ES-I3 (cell line): ENCODE measurements at regions not wholly inside any gene's neighbourhood (a gene's known extent, or its start where the extent isn't known, plus 50 kb on each side); places are given as distances from the start of the nearest gene placed in this dataset.
"Not testable (repeated sequence)": the region's sequence is repeated elsewhere in the genome, so short reads cannot be mapped to it uniquely, and the experiment has no call there.

Source experiments
- H3K36me3 ChIP-seq: 2 replicates; pipeline ENCODE4 v1.6.1; 2013; ENCODE audit warnings: mild to moderate bottlenecking, low read length, control low read depth, moderate library complexity; ENCODE audit not compliant: insufficient read depth
- H3K4me1 ChIP-seq: 2 replicates; pipeline ENCODE4 v1.6.1; 2013; ENCODE audit warnings: mild to moderate bottlenecking, control low read depth, low read length; ENCODE audit not compliant: insufficient read depth
- H3K9ac ChIP-seq: 2 replicates; pipeline ENCODE4 v1.6.1; 2013; ENCODE audit warnings: low read depth, mild to moderate bottlenecking, low read length, moderate library complexity
- H3K9me3 ChIP-seq: 2 replicates; pipeline ENCODE4 v1.6.1; 2013; ENCODE audit warnings: mild to moderate bottlenecking, low read length, moderate library complexity; ENCODE audit not compliant: control insufficient read depth, insufficient read depth

DNA sequence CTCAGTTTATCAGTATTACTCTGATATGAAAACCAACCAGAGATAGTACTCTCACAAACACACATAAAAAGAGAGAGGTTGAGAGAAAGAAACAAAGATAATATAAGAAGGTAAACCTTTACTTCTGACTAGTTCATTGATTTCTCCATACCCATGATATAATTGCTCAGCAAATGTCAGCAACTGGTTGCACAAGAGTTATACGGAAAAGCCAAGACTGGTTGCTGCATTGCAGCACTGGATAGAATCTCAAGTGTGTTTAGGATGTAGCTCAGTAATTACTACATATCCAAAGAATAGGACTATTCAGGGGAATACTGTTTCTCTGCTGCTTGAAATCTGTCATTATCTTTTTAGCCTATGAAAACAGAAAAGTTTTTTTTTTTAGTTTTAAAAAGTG, 1332.8 kb downstream of the OLFM4 start:
- no peaks in the 10 kb centered on the region for H3K9me3 ChIP-seq
- H3K36me3 ChIP-seq: no peaks in the 10 kb centered on the region
- peaks cover 6% of the 10 kb centered on the region; the same call in 1 of the 2 replicates for H3K4me1 ChIP-seq
- no peak overlapping the region for H3K9ac ChIP-seq

DNA sequence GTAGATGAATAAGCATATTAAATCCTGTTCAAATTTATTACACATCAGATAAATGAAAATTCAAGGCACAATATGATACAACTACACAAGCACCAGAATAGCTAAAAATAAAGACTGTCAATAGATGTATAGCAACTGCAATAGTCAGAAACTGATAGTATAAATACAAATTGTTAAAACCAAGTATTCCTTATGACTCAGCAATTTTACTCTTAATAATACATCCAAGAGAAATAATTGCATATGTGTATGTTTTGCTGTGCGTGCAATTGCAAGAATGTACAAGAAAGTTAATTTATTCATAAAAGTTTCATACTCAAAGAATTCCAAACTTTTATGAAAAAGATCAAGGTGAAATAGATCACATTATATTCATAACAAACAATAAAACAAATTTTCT, 1338.1 kb downstream of the OLFM4 start:
- Histone ChIP-seq H3K9ac (no peak overlapping the region), H3K4me1 (no peaks in the 10 kb centered on the region), H3K36me3 (no peaks in the 10 kb centered on the region), H3K9me3 (no peaks in the 10 kb centered on the region)

DNA sequence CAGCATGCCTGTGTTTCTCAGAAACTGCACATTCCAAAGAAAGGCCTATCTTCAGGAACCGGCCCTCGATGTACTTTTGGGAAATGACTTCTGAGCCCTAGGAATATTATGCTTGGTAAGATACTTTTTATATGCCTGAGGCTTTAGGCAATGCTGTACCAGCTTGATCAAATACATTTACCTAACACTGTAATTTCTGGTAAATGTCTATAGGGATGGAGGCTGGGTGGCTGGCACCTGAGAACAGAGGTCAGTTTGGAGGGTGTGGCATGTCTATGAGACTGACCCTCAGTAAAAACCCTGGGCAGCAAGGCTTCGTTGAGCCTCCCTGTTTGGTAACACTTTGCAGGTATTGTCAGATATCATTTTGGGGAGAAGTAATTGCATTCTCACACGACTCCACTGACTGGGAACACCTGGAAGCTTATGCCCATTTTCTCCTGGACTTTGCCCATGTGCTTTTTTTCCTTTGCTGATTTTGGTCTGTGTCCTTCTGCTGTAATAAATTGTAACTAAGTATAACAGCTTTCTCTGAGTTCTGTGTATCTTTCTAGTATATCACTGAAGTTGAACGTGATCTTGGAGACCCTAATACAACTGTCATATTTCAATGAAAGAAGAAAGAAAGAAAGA, 1339.1 kb downstream of the OLFM4 start:
- Histone ChIP-seq H3K4me1 (0 out of 2 replicates have a peak, but pooled peaks cover under 1% of the 10 kb centered on the region), H3K9me3 (no peaks in the 10 kb centered on the region), H3K9ac (no peak overlapping the region)

DNA sequence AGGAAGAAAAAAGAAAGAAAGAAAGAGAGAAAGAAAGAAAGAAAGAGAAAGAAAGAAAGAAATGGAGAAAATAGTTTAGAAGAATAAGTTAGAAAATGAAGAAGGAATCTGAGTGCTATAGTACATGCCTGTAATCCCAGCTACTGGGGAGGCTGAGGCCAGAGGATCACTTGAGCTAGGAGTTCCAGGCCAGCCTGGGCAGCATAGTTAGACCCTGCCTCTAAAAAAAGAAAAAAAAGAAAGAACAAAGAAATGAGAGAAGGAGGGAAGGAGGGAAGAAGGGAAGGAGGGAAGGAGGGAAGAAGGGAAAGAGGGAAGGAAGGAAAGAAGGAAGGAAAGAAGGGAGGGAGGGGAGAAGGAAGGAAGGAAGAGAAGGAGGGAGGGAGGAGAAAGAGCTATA, 1339.8 kb downstream of the OLFM4 start:
- H3K9me3 ChIP-seq: no peaks in the 10 kb centered on the region

More for the DNA sequence above, 1339.1 kb downstream of the OLFM4 start:
- H3K36me3 ChIP-seq: no peaks in the 10 kb centered on the region

DNA sequence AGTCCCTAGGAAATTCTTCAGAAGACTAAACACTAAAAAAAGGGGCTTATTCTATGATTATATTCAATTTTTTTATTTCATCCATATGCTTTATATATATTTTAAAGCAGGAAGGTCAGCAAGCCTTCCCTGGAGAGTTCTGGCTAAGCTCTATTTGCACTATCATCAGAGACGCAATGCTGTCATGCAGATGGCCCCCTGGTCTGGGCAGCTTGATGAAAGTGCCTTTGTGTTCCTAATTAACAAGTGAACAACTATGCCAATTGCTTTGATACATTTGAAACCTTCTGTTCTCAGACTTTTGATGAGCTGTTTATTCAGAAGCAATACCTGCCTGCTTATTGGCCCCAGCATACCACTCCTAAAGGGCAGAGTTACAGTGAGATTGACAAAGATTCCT, 1344.6 kb downstream of the OLFM4 start:
- H3K36me3 ChIP-seq: no peaks in the 10 kb centered on the region
- peaks cover 21% of the 10 kb centered on the region for H3K4me1 ChIP-seq
- H3K9me3 ChIP-seq: no peaks in the 10 kb centered on the region
- H3K9ac ChIP-seq: no peak overlapping the region

More for the DNA sequence above, 1339.8 kb downstream of the OLFM4 start:
- Histone ChIP-seq H3K9ac (no peak overlapping the region), H3K36me3 (no peaks in the 10 kb centered on the region), H3K4me1 (peaks cover 6% of the 10 kb centered on the region)

DNA sequence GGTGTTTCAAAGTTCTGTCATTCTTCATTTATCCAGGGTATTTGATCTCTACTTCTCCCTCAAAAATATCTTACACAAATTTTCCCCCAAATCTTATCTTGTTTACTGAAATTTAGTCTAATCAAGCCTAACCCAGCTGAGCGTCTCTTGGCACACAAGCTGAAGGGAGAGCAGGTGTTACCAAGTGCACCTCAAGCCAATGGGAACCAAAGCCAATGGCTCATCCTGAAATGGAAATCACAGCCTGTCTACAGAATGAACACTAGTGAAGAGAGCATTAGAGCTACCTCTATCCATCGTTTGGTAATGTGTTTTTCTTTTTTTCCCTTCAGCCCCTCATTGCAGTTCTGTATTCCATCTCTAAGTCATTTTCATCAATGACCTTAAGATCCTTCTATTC, 1350.8 kb downstream of the OLFM4 start:
- no peak overlapping the region for H3K9ac ChIP-seq
- H3K9me3 ChIP-seq: no peaks in the 10 kb centered on the region
- H3K4me1 ChIP-seq: peaks cover 18% of the 10 kb centered on the region; the same call in 1 of the 2 replicates
- no peaks in the 10 kb centered on the region for H3K36me3 ChIP-seq

DNA sequence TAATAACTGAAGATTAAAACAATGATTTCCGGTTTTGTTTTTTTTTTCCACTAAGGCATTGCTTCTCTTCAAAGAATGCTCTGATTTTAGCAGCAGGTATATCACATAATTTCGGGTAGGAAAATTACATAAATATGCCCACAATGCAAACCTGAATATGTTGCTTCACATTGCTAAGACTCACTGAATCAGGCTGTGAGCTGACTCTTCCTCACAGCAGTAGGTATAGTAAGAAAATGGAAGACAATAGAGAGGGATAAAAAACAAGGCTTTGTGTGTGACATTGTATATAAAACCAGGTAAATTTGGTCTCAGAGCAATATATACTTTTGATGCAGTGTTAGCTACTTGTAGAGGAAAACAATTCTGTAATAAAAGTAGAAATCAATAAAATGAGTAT, 1355.0 kb downstream of the OLFM4 start:
- H3K36me3 ChIP-seq: no peaks in the 10 kb centered on the region
- H3K9ac ChIP-seq: no peak overlapping the region
- no peaks in the 10 kb centered on the region for H3K9me3 ChIP-seq
- H3K4me1 ChIP-seq: peaks cover 14% of the 10 kb centered on the region; the same call in 1 of the 2 replicates

DNA sequence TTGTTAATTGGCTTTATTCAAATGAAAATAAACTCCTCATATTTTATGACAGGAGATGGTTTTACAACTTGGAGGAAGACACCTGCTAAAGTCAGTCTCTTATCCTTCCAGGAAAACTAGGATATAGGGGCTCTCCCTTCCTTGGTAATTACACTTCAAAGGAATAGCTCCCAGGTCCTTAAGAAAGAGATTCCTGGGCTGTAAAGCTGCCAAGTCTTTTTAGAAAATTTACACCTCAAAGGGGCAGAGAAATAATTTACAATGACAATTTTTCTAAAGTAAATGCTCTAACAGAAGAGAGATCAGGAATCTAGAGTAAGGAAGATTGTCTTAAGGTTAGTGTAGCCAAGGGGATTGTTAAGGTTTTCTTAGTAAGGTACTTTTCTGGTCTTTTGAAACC, 1359.0 kb downstream of the OLFM4 start:
- Histone ChIP-seq H3K4me1 (peaks cover 9% of the 10 kb centered on the region; the same call in 1 of the 2 replicates), H3K9me3 (no peaks in the 10 kb centered on the region), H3K36me3 (no peaks in the 10 kb centered on the region), H3K9ac (no peak overlapping the region)

DNA sequence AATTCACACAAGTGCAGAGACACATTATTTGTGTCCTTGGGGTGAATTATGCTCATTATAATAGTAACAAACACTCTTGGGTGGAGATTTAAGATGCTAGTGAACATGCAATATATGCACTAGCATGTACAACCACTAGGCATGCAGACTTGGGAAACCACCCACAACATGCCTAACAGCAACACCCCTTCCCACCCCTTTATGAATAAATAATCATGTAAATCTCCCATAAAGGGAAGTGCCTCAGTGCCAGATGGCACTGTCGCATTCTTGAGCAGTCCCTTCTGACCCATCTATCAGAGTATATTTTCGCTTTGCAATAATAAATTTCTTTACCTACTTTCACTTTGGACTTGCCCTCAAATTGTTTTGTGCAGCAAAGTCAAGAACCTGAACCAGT, 1362.2 kb downstream of the OLFM4 start:
- 0 out of 2 replicates have a peak, but pooled peaks cover 4% of the 10 kb centered on the region for H3K4me1 ChIP-seq
- no peak overlapping the region for H3K9ac ChIP-seq
- H3K36me3 ChIP-seq: no peaks in the 10 kb centered on the region
- H3K9me3 ChIP-seq: no peaks in the 10 kb centered on the region

DNA sequence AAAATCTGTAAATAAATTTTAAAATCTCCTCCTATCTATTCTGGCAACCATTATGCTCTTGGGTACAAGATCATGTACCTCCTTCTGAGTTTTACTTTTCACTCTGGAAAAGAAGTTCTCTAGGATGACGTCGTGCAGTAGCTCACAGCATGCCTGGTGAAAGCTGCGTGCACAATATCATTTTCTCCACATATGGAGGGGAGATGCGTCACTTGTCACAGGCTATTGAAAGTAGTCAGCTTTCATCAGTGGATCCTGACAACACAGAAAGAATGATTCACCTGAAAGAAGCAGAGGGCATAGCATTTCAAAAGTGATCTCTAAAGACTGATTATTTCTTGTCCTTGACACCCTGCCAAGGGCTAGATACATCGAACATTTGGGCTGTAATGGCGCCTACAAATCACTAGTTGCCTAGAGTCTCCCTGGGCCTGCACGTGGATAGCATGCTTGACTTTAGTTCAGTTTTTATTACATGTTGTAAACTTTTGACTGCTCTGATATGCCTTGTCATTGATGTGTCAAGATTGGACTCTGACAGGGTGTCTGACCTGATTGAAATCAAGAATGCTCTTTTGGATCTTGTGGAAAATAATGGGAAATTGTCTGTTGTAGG, 1365.6 kb downstream of the OLFM4 start:
- Histone ChIP-seq H3K9me3 (no peaks in the 10 kb centered on the region), H3K9ac (no peak overlapping the region), H3K36me3 (no peaks in the 10 kb centered on the region), H3K4me1 (0 out of 2 replicates have a peak, but pooled peaks cover 4% of the 10 kb centered on the region)

DNA sequence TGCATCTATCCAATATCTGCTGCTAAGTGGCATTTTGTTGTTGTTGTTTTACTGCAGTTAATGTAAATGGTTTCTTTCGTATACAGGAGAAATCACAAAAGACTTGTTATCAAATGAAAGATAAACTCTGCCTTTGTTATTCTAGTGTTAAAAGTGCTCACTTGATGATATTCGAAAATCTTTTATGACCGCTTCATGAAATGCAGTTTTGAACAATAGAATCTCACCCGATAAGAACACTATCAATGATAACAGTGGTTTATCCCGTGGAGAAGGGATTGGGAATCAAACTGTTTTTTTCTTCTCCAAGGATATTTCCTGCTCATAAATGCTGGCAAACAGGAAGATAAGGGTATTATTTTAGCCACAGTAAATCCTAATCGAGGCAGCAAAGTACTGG, 1366.3 kb downstream of the OLFM4 start:
- H3K4me1 ChIP-seq: 0 out of 2 replicates have a peak, but pooled peaks cover 4% of the 10 kb centered on the region
- H3K36me3 ChIP-seq: no peaks in the 10 kb centered on the region
- no peak overlapping the region for H3K9ac ChIP-seq
- no peaks in the 10 kb centered on the region for H3K9me3 ChIP-seq

DNA sequence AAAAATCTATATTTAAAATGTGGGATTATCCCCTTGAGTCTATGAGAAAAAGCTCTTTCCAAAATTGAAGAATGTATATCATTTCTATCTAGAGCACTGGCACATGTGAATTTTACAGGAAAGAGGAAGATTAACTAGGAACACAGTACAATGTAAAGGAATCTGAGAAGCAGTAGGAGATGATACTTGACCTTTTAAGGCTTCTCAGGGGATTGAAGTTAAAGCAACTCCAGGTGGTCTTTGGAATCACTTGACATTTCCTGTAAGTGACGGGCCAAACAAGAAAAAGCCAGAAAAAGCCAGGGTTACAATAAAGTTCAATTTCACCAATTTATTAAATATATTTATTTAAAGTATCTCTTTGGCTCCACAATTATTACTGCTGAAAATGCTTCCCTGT, 1373.9 kb downstream of the OLFM4 start:
- H3K4me1 ChIP-seq: no peaks in the 10 kb centered on the region
- peaks cover 6% of the 10 kb centered on the region for H3K36me3 ChIP-seq
- no peaks in the 10 kb centered on the region; the same call in 1 of the 2 replicates for H3K9me3 ChIP-seq
- no peak overlapping the region for H3K9ac ChIP-seq

DNA sequence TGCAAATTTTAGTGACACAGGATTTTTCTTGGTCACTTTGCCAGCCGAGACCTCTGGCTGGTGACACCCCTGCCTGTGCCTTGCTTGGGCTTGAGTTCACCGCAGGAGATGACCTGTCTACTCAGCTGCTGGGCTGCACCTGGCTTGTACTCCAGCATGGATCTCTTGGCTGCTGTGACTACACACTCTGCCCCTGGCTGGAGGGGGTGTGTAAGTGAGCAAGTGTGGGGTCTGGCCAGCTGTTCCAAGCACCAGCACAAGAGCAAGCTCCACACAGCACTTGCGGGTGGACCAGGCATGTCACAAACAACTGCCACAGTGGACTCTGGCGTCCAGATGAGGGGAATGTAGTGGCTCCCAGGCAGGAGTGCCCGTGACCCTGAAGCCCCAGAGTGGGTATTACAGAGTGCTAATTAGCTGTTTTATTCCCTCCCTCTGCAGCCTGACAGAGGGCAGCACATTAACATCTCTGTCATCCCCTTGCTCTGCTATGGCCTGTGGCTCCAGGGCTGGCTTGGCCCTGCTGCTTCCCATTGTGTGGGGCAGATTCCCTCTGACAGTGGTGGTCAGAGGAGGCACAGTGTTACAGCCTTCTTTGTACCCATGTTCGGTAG, 1387.2 kb downstream of the OLFM4 start:
- H3K9ac ChIP-seq: no peak overlapping the region
- no peaks in the 10 kb centered on the region; the same call in 1 of the 2 replicates for H3K9me3 ChIP-seq
- H3K4me1 ChIP-seq: no peaks in the 10 kb centered on the region
- H3K36me3 ChIP-seq: no peaks in the 10 kb centered on the region

DNA sequence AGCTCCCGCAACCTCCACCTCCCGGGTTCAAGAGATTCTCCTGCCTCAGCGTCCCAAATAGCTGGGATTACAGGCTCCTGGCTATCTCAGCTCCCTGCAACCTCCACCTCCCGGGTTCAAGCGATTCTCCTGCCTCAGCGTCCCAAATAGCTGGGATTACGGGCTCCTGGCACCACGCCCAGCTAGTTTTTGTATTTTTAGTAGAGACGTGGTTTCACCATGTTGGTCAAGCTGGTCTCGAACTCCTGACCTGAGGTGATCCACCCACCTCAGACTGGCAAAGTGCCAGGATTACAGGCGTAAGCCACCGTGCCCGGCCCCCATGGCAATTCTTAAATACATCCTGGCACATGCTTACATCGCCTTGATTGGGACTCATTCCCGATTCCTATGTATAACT, 1394.3 kb downstream of the OLFM4 start:
- not testable (repeated sequence) for H3K9ac ChIP-seq, H3K9me3 ChIP-seq, H3K36me3 ChIP-seq, H3K4me1 ChIP-seq

DNA sequence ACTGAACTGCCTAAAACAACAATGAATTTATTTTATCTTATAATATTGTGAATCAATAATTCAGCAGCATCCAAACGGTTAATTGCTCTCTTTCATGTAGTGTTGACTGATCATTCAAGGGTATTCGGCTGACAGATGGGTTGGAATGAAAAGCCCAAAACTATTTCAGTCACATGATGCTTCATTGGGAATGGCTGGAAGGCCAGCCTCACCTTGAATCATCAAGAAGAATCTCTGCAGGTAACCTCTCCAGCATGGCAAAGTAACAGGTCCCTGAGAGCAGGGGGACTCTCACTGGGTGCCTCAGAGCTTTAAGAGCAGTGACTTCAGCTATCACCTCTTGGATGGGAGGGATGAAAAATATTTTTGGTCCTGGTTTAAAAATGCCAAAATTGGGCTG, 1395.7 kb downstream of the OLFM4 start:
- no peaks in the 10 kb centered on the region for H3K4me1 ChIP-seq
- H3K36me3 ChIP-seq: no peaks in the 10 kb centered on the region
- H3K9me3 ChIP-seq: no peaks in the 10 kb centered on the region
- no peak overlapping the region for H3K9ac ChIP-seq
